ENCODE measurements at regions not wholly inside any gene's neighbourhood (a gene's known extent, or its start where the extent isn't known, plus 50 kb on each side); places are given as distances from the start of the nearest gene placed in this dataset.

GRCh38 chr13:31957772-31958171, 73.8 kb upstream of the FRY start:
- no peak overlapping the region for H3K27ac ChIP-seq
- no peaks in the 10 kb centered on the region for H3K36me3 ChIP-seq
- TF ChIP-seq CTCF (IDR thresholded peaks at IDR 0.05; ENCODE audit: low read depth, low read length), result no peak
- peaks cover 4% of the 10 kb centered on the region for H3K4me1 ChIP-seq (ENCODE audit: low read depth)
- no peaks in the 10 kb centered on the region for H3K27me3 ChIP-seq
- H3K4me3 ChIP-seq, result no peak overlapping the region
- DNase-seq (ENCODE audit: low read depth in 1 of 2, low spot score in 1 of 2), result no peak
- no peaks in the 10 kb centered on the region for H3K9me3 ChIP-seq (ENCODE audit: low read depth)

- Histone ChIP-seq H3K4me3 (no peak overlapping the region), H3K9me3 (ENCODE audit: low read depth) (no peaks in the 10 kb centered on the region), H3K27me3 (no peaks in the 10 kb centered on the region), H3K36me3 (no peaks in the 10 kb centered on the region), H3K4me1 (ENCODE audit: low read depth) (no peaks in the 10 kb centered on the region), H3K27ac (no peak overlapping the region)
- no peak for DNase-seq (ENCODE audit: low read depth in 1 of 2, low spot score in 1 of 2)
- no peak for TF ChIP-seq CTCF (IDR thresholded peaks at IDR 0.05; ENCODE audit: low read depth, low read length)
Measured at GRCh38 chr13:31962731-31963370, 68.7 kb upstream of the FRY start.

GRCh38 chr13:31963631-31964030, 67.9 kb upstream of the FRY start:
- no peaks in the 10 kb centered on the region for H3K9me3 ChIP-seq (ENCODE audit: low read depth)
- no peaks in the 10 kb centered on the region for H3K36me3 ChIP-seq
- H3K27ac ChIP-seq, result no peak overlapping the region
- TF ChIP-seq CTCF (IDR thresholded peaks at IDR 0.05; ENCODE audit: low read depth, low read length), result no peak
- no peaks in the 10 kb centered on the region for H3K4me1 ChIP-seq (ENCODE audit: low read depth)
- no peak overlapping the region for H3K4me3 ChIP-seq
- no peak for DNase-seq (ENCODE audit: low read depth in 1 of 2, low spot score in 1 of 2)
- H3K27me3 ChIP-seq, result no peaks in the 10 kb centered on the region

- H3K4me1 ChIP-seq (ENCODE audit: low read depth), result no peaks in the 10 kb centered on the region
- TF ChIP-seq CTCF (IDR thresholded peaks at IDR 0.05; ENCODE audit: low read depth, low read length), result no peak
- no peak overlapping the region for H3K27ac ChIP-seq
- no peak overlapping the region for H3K4me3 ChIP-seq
- H3K36me3 ChIP-seq, result no peaks in the 10 kb centered on the region
- no peaks in the 10 kb centered on the region for H3K27me3 ChIP-seq
- no peak for DNase-seq (ENCODE audit: low read depth in 1 of 2, low spot score in 1 of 2)
- no peaks in the 10 kb centered on the region for H3K9me3 ChIP-seq (ENCODE audit: low read depth)
Measured at GRCh38 chr13:31964168-31964567, 67.4 kb upstream of the FRY start.

GRCh38 chr13:31965361-31966066, 66.1 kb upstream of the FRY start:
- no peaks in the 10 kb centered on the region for H3K9me3 ChIP-seq (ENCODE audit: low read depth)
- TF ChIP-seq CTCF (IDR thresholded peaks at IDR 0.05; ENCODE audit: low read depth, low read length), result no peak
- H3K27me3 ChIP-seq, result no peaks in the 10 kb centered on the region
- no peaks in the 10 kb centered on the region for H3K4me1 ChIP-seq (ENCODE audit: low read depth)
- DNase-seq (ENCODE audit: low read depth in 1 of 2, low spot score in 1 of 2), result peak in 1 of 2 donors; percentile 61
- H3K4me3 ChIP-seq, result no peak overlapping the region
- no peaks in the 10 kb centered on the region for H3K36me3 ChIP-seq
- no peak overlapping the region for H3K27ac ChIP-seq
